Endothelial cell of umbilical vein (primary cell): ENCODE measurements at regions not wholly inside any gene's neighbourhood (a gene's known extent, or its start where the extent isn't known, plus 50 kb on each side); places are given as distances from the start of the nearest gene placed in this dataset.

Experiments used
- MYC ChIP-seq: IDR thresholded peaks from one replicate; pipeline ENCODE4 v1.6.1; 2011; ENCODE audit warnings: mild to moderate bottlenecking, low read depth, low read length
- TF ChIP-seq, protein P1 (sequence below), 2 donors: IDR thresholded peaks; 1 replicate in 1 of 2; 2 replicates in 1 of 2; pipeline ENCODE4 v1.5.1; 2011; ENCODE audit warnings: low read length in 2 of 2, mild to moderate bottlenecking in 2 of 2, moderate library complexity in 2 of 2, control low read depth in 1 of 2, inconsistent platforms in 1 of 2, low read depth in 1 of 2; ENCODE audit not compliant: insufficient read depth in 1 of 2; ENCODE audit errors: extremely low read depth in 1 of 2

DNA sequence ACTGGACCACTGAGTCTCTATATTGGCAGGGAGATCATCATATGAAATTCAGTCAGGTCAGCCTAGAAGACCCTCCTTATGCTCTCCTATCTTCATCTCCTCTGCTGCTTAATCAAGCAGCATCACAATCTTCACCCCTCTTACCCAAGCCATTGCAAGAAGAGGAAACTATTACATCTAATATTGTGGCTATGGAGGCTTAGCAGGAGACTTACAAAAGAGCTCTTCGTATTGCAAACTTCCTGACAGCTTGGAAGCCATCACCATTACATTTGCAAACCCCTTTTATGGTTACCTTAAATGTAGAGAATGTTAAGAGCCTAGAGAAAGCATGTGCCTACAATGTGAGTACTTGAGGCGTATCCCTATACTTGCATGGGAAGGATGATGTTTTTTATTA is 87.2 kb upstream of the STXBP5 start:
- TF ChIP-seq MYC, result no peak
- TF ChIP-seq, protein P1, sequence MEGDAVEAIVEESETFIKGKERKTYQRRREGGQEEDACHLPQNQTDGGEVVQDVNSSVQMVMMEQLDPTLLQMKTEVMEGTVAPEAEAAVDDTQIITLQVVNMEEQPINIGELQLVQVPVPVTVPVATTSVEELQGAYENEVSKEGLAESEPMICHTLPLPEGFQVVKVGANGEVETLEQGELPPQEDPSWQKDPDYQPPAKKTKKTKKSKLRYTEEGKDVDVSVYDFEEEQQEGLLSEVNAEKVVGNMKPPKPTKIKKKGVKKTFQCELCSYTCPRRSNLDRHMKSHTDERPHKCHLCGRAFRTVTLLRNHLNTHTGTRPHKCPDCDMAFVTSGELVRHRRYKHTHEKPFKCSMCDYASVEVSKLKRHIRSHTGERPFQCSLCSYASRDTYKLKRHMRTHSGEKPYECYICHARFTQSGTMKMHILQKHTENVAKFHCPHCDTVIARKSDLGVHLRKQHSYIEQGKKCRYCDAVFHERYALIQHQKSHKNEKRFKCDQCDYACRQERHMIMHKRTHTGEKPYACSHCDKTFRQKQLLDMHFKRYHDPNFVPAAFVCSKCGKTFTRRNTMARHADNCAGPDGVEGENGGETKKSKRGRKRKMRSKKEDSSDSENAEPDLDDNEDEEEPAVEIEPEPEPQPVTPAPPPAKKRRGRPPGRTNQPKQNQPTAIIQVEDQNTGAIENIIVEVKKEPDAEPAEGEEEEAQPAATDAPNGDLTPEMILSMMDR (IDR thresholded peaks at IDR 0.05; ENCODE audit: extremely low read depth in 1 of 2, insufficient read depth in 1 of 2, low read depth in 1 of 2, low read length in 2 of 2), result no peak
